Esophagus squamous epithelium (tissue), 4 donors: ENCODE measurements at regions not wholly inside any gene's neighbourhood (a gene's known extent, or its start where the extent isn't known, plus 50 kb on each side); places are given as distances from the start of the nearest gene placed in this dataset.

Experiments
- POLR2A ChIP-seq, 4 donors: fragments of 450-650 bp; IDR thresholded peaks; one replicate each; pipeline ENCODE4 v1.6.1; 2017; ENCODE audit warnings: antibody characterized with exemption in 4 of 4, mild to moderate bottlenecking in 4 of 4, moderate library complexity in 3 of 4
- TF ChIP-seq, protein P1 (sequence below), 6 experiments: fragments of 450-650 bp in 4 of 6; fragments of 200-600 bp in 2 of 6; sonication (generic) in 2 of 6; IDR thresholded peaks; one replicate each; pipeline ENCODE4 v1.5.1; 2016 to 2019; ENCODE audit warnings: antibody characterized with exemption in 6 of 6, mild to moderate bottlenecking in 4 of 6, moderate library complexity in 4 of 6

DNA sequence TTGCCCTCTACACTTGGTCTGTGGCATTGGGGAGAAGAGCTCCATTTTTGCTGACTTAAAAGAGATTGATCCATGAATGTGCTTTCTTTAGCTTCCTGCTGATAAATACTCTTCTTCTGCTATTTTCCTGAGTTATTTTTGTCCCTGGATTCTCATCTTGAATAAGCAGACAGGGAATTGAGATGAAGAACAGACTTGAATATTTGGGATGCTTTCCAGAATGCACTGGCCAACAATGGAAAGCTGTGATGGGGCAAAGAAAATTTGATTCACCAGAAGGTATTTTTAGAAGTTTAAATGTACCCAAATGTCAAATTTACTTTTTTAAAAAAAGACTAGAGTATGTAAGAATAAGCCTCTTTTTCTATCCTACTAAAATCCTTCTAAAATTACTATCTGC, 309.9 kb upstream of the PPP1R2C start:
- TF ChIP-seq, protein P1, sequence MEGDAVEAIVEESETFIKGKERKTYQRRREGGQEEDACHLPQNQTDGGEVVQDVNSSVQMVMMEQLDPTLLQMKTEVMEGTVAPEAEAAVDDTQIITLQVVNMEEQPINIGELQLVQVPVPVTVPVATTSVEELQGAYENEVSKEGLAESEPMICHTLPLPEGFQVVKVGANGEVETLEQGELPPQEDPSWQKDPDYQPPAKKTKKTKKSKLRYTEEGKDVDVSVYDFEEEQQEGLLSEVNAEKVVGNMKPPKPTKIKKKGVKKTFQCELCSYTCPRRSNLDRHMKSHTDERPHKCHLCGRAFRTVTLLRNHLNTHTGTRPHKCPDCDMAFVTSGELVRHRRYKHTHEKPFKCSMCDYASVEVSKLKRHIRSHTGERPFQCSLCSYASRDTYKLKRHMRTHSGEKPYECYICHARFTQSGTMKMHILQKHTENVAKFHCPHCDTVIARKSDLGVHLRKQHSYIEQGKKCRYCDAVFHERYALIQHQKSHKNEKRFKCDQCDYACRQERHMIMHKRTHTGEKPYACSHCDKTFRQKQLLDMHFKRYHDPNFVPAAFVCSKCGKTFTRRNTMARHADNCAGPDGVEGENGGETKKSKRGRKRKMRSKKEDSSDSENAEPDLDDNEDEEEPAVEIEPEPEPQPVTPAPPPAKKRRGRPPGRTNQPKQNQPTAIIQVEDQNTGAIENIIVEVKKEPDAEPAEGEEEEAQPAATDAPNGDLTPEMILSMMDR (IDR thresholded peaks at IDR 0.05) = no peak
- TF ChIP-seq POLR2A (IDR thresholded peaks at IDR 0.05) = no peak
